ENCODE measurements at regions not wholly inside any gene's neighbourhood (a gene's known extent, or its start where the extent isn't known, plus 50 kb on each side); places are given as distances from the start of the nearest gene placed in this dataset.

- DNase-seq, result no peak
- Histone ChIP-seq H3K4me3 (ENCODE audit: low read depth in 2 of 2, low read length in 1 of 2) (no peak overlapping the region), H3K36me3 (replicated peaks in 1 of 2; ENCODE audit: control insufficient read depth in 1 of 2, insufficient read depth in 2 of 2, low read length in 1 of 2) (no peaks in the 10 kb centered on the region), H4K20me1 (ENCODE audit: insufficient read depth) (no peaks in the 10 kb centered on the region), H3K27me3 (ENCODE audit: insufficient read depth) (no peaks in the 10 kb centered on the region), H3K79me2 (ENCODE audit: insufficient read depth) (no peaks in the 10 kb centered on the region), H2AFZ (ENCODE audit: low read depth) (no peak overlapping the region), H3F3A (replicated peaks; ENCODE audit: insufficient read depth) (peaks cover 4% of the 10 kb centered on the region), H3K4me2 (no peak overlapping the region), H3K9ac (no peak overlapping the region), H3K27ac (ENCODE audit: low read depth in 2 of 2, low read length in 1 of 2) (no peak overlapping the region), H3K9me2 (no peaks in the 10 kb centered on the region), H3K4me1 (ENCODE audit: control insufficient read depth in 1 of 2, insufficient read depth in 2 of 2, low read depth in 1 of 2, low read length in 1 of 2) (peaks cover 0 to 14% of the 10 kb centered on the region in 2 experiments; a peak in 1 of 4 replicates), H3K9me3 (no peaks in the 10 kb centered on the region)
- ChIA-PET CTCF (no interaction called here), POLR2A (no interaction called here)
- TF ChIP-seq, protein P1, sequence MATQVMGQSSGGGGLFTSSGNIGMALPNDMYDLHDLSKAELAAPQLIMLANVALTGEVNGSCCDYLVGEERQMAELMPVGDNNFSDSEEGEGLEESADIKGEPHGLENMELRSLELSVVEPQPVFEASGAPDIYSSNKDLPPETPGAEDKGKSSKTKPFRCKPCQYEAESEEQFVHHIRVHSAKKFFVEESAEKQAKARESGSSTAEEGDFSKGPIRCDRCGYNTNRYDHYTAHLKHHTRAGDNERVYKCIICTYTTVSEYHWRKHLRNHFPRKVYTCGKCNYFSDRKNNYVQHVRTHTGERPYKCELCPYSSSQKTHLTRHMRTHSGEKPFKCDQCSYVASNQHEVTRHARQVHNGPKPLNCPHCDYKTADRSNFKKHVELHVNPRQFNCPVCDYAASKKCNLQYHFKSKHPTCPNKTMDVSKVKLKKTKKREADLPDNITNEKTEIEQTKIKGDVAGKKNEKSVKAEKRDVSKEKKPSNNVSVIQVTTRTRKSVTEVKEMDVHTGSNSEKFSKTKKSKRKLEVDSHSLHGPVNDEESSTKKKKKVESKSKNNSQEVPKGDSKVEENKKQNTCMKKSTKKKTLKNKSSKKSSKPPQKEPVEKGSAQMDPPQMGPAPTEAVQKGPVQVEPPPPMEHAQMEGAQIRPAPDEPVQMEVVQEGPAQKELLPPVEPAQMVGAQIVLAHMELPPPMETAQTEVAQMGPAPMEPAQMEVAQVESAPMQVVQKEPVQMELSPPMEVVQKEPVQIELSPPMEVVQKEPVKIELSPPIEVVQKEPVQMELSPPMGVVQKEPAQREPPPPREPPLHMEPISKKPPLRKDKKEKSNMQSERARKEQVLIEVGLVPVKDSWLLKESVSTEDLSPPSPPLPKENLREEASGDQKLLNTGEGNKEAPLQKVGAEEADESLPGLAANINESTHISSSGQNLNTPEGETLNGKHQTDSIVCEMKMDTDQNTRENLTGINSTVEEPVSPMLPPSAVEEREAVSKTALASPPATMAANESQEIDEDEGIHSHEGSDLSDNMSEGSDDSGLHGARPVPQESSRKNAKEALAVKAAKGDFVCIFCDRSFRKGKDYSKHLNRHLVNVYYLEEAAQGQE (IDR thresholded peaks at IDR 0.05; ENCODE audit: low read depth, low read length), result no peak
- TF ChIP-seq FOXM1 (IDR thresholded peaks at IDR 0.05; ENCODE audit: low read depth) (no peak), NRF1 (IDR thresholded peaks at IDR 0.05; ENCODE audit: low read depth, low read length) (no peak), POLR2AphosphoS5 (IDR thresholded peaks at IDR 0.05; ENCODE audit: low read depth, low read length) (no peak)
Observed at GRCh38 chr15:38054488-38054887, 120.0 kb downstream of the TMCO5A start.

GRCh38 chr15:38058596-38059075, 124.2 kb downstream of the TMCO5A start:
- Histone ChIP-seq H3K9me2 (no peaks in the 10 kb centered on the region), H3K79me2 (ENCODE audit: insufficient read depth) (no peaks in the 10 kb centered on the region), H3K4me1 (ENCODE audit: control insufficient read depth in 1 of 2, insufficient read depth in 2 of 2, low read depth in 1 of 2, low read length in 1 of 2) (peaks cover 3 to 14% of the 10 kb centered on the region in 2 experiments; a peak in 2 of 4 replicates), H4K20me1 (ENCODE audit: insufficient read depth) (no peaks in the 10 kb centered on the region), H3K27me3 (ENCODE audit: insufficient read depth) (no peaks in the 10 kb centered on the region), H3K27ac (ENCODE audit: low read depth in 2 of 2, low read length in 1 of 2) (no peak overlapping the region), H3K36me3 (replicated peaks in 1 of 2; ENCODE audit: control insufficient read depth in 1 of 2, insufficient read depth in 2 of 2, low read length in 1 of 2) (no peaks in the 10 kb centered on the region), H3K4me2 (no peak overlapping the region), H2AFZ (ENCODE audit: low read depth) (no peak overlapping the region), H3K4me3 (ENCODE audit: low read depth in 2 of 2, low read length in 1 of 2) (no peak overlapping the region), H3K9me3 (no peaks in the 10 kb centered on the region), H3K9ac (no peak overlapping the region), H3F3A (replicated peaks; ENCODE audit: insufficient read depth) (no peaks in the 10 kb centered on the region)
- 95% methylated on average over 11 of the region's 11 CpGs for WGBS (ENCODE audit: low lambda C conversion rate)
- ChIA-PET POLR2A (no interaction called here), CTCF (interaction anchor here (1.5 kb wide), 1 partner anchor 27 kb away, joined by 3 read pairs; no protein-coding TSS in a partner anchor)
- TF ChIP-seq TAF1 (IDR thresholded peaks at IDR 0.05; ENCODE audit: borderline replicate concordance, low read depth, low read length) (no peak), RXRA (IDR thresholded peaks at IDR 0.05; ENCODE audit: borderline replicate concordance, low read depth) (no peak), PBX3 (IDR thresholded peaks at IDR 0.05) (no peak), TEAD4 (IDR thresholded peaks at IDR 0.05; ENCODE audit: borderline replicate concordance, insufficient read depth) (no peak)
- no peak for DNase-seq

All from SK-N-SH (cell line).